K562 (cell line): ENCODE measurements at regions not wholly inside any gene's neighbourhood (a gene's known extent, or its start where the extent isn't known, plus 50 kb on each side); places are given as distances from the start of the nearest gene placed in this dataset.

Experiments
- ATAC-seq: fragments of 200-7000 bp; cut with Tn5 transposase; 3 replicates; pipeline ENCODE4 v1.9.1; 2020; ENCODE audit warnings: moderate library complexity
- BruUV-seq: library from RNA; stranded (reverse); fragments of 400-500 nt; replicated peaks from 2 replicates; lab custom pipeline; 2021; lab: Mats Ljungman, UMichigan
- CTCF ChIA-PET: fragments of 300-600 bp; formaldehyde crosslinking; extraction: SDS; loops from one replicate; lab custom pipeline; 2021; ENCODE audit warnings: low intra/inter-chr PET ratio; lab: Yijun Ruan, JAX
- POLR2A ChIA-PET: fragments of 300-600, 350-650 bp; sonication (Branson Sonifier 250); formaldehyde crosslinking; extraction: SDS; loops from one replicate; lab custom pipeline; 2021; ENCODE audit warnings: antibody characterized with exemption, inconsistent platforms; lab: Yijun Ruan, JAX
- DNase-seq, 4 experiments: peaks; one replicate each; pipeline versions ENCODE4 v3.0.0 to v3.0.0-alpha.2; 2011 to 2018; ENCODE audit warnings: low spot score in 3 of 4, mixed read lengths in 3 of 4; ENCODE audit errors: extremely low read depth in 1 of 4
- FAIRE-seq: peaks from 2 replicates; lab custom pipeline; 2011; peaks lifted over from hg19 to GRCh38; lab: Jason Lieb, UNC
- H2AFZ ChIP-seq: 2 replicates; pipeline ENCODE4 v1.6.0; 2011; ENCODE audit warnings: low read depth, low read length, control low read depth, inconsistent platforms
- H3K27ac ChIP-seq: fragments of 200-600 bp; 3 replicates; pipeline ENCODE4 v1.8.0; 2011; ENCODE audit warnings: low read depth, mild to moderate bottlenecking, control low read depth, inconsistent platforms, low read length, moderate library complexity, mixed read lengths; ENCODE audit errors: extremely low read depth
- H3K27me3 ChIP-seq, 2 experiments: fragments of 300-600 bp in 1 of 2; 2 replicates in 1 of 2; 3 replicates in 1 of 2; pipeline versions ENCODE4 v1.6.0 to v1.8.0; 2011; ENCODE audit warnings: inconsistent platforms in 2 of 2, low read length in 2 of 2, mild to moderate bottlenecking in 1 of 2, mixed read lengths in 1 of 2, moderate library complexity in 1 of 2; ENCODE audit not compliant: control insufficient read depth in 2 of 2, insufficient read depth in 2 of 2
- H3K36me3 ChIP-seq: fragments of 300-600 bp; 3 replicates; pipeline ENCODE4 v1.8.0; 2011; ENCODE audit warnings: mild to moderate bottlenecking, low read length, inconsistent platforms; ENCODE audit not compliant: control insufficient read depth, insufficient read depth
- H3K4me1 ChIP-seq, 2 experiments: fragments of 200-600 bp in 1 of 2; replicated peaks in 1 of 2; 2 replicates in 1 of 2; 3 replicates in 1 of 2; pipeline versions ENCODE4 v1.5.1 to v1.8.0; 2011; ENCODE audit warnings: inconsistent platforms in 2 of 2, low read length in 2 of 2, mild to moderate bottlenecking in 1 of 2, mixed read lengths in 1 of 2, moderate library complexity in 1 of 2; ENCODE audit not compliant: control insufficient read depth in 2 of 2, insufficient read depth in 2 of 2
- H3K4me2 ChIP-seq: 2 replicates; pipeline ENCODE4 v1.6.1; 2011; ENCODE audit warnings: low read length, control low read depth, inconsistent platforms, mixed read lengths; ENCODE audit not compliant: insufficient read depth
- H3K4me3 ChIP-seq: fragments of 200-600 bp; sonication (generic), shearing (Covaris generic); 2 replicates; pipeline ENCODE4 v1.5.1; 2016; ENCODE audit warnings: control low read depth, inconsistent platforms
- H3K79me2 ChIP-seq: fragments of 200-600 bp; 3 replicates; pipeline ENCODE4 v1.8.0; 2011; ENCODE audit warnings: low read length, inconsistent platforms; ENCODE audit not compliant: control insufficient read depth, insufficient read depth
- H3K9ac ChIP-seq, 2 experiments: 2 replicates each; pipeline versions ENCODE4 v1.6.0 to v1.6.1; 2011; ENCODE audit warnings: low read depth in 2 of 2, low read length in 2 of 2, control low read depth in 1 of 2, inconsistent platforms in 1 of 2, mild to moderate bottlenecking in 1 of 2, mixed read lengths in 1 of 2; ENCODE audit not compliant: insufficient read depth in 1 of 2
- H3K9me1 ChIP-seq: one replicate; pipeline ENCODE4 v1.6.0; 2011; ENCODE audit warnings: inconsistent platforms, mild to moderate bottlenecking, low read length, moderate library complexity; ENCODE audit not compliant: control insufficient read depth, insufficient read depth
- H3K9me3 ChIP-seq: replicated peaks from 2 replicates; pipeline ENCODE4 v1.5.1; 2011; ENCODE audit warnings: low read depth, low read length, inconsistent platforms; ENCODE audit not compliant: control insufficient read depth, insufficient read depth
- H4K20me1 ChIP-seq: replicated peaks from 2 replicates; pipeline ENCODE4 v1.6.1; 2011; ENCODE audit warnings: low read length, inconsistent platforms, mixed read lengths; ENCODE audit not compliant: control insufficient read depth, insufficient read depth
- DIDO1 ChIP-seq: fragments of 450-650 bp; IDR thresholded peaks from 2 replicates; pipeline ENCODE4 v1.6.1; 2016; ENCODE audit warnings: low read depth, missing biosample characterization, missing genetic modification characterization
- FOXJ3 ChIP-seq: sonication (generic); formaldehyde crosslinking; IDR thresholded peaks from 2 replicates; pipeline ENCODE4 v1.4.0; 2020; ENCODE audit warnings: mild to moderate bottlenecking, missing genetic modification reagents
- GTF2E2 ChIP-seq: fragments of 200-800 bp; sonication (Bioruptor generic); IDR thresholded peaks from 2 replicates; pipeline ENCODE4 v1.6.1; 2016; ENCODE audit warnings: missing genetic modification characterization, missing compliant biosample characterization
- HEY1 ChIP-seq: fragments of 250-450 bp; sonication (Bioruptor Pico); IDR thresholded peaks from 2 replicates; pipeline ENCODE4 v1.5.0; 2020; ENCODE audit warnings: mild to moderate bottlenecking, moderate library complexity, borderline replicate concordance
- KDM2B ChIP-seq: fragments of 250-450 bp; sonication (Bioruptor Pico); IDR thresholded peaks from 2 replicates; pipeline ENCODE4 v1.8.0; 2021; ENCODE audit warnings: mild to moderate bottlenecking, moderate library complexity
- KLF10 ChIP-seq: fragments of 250-450 bp; sonication (Bioruptor Pico); IDR thresholded peaks from 2 replicates; pipeline ENCODE4 v1.6.1; 2021; ENCODE audit warnings: matching md5 sums
- NFRKB ChIP-seq: fragments of 450-650 bp; IDR thresholded peaks from 2 replicates; pipeline ENCODE4 v1.6.1; 2016; ENCODE audit warnings: low read depth
- POU5F1 ChIP-seq: fragments of 150-350 bp; IDR thresholded peaks from 2 replicates; pipeline ENCODE4 v1.6.1; 2014; ENCODE audit warnings: borderline replicate concordance, low read length, low read depth, mild to moderate bottlenecking; ENCODE audit not compliant: partially characterized antibody
- RBFOX2 ChIP-seq: fragments of 200-400 bp; formaldehyde crosslinking; IDR thresholded peaks from 2 replicates; pipeline ENCODE4 v1.6.1; 2017; ENCODE audit warnings: low read depth, mild to moderate bottlenecking, low read length, moderate library complexity
- SETDB1 ChIP-seq: IDR thresholded peaks from one replicate; pipeline ENCODE4 v1.6.1; 2012; ENCODE audit warnings: low read length, control low read depth, inconsistent platforms
- SMARCA4 ChIP-seq: fragments of 450-650 bp; IDR thresholded peaks from 2 replicates; pipeline ENCODE4 v1.6.1; 2016
- SMARCC2 ChIP-seq: fragments of 450-650 bp; IDR thresholded peaks from 2 replicates; pipeline ENCODE4 v1.6.1; 2017; ENCODE audit warnings: antibody characterized with exemption, moderate library complexity, mild to moderate bottlenecking, low read depth
- SREBF1 ChIP-seq: fragments of 150-350 bp; IDR thresholded peaks from 2 replicates; pipeline ENCODE4 v1.6.1; 2014; ENCODE audit warnings: antibody characterized with exemption, low read depth, low read length, borderline replicate concordance
- TAF7 ChIP-seq: fragments of 450-650 bp; IDR thresholded peaks from 2 replicates; pipeline ENCODE4 v1.6.1; 2016; ENCODE audit warnings: missing genetic modification characterization, missing compliant biosample characterization
- ZBTB8A ChIP-seq: fragments of 450-650 bp; IDR thresholded peaks from 2 replicates; pipeline ENCODE4 v1.6.1; 2018; ENCODE audit warnings: mild to moderate bottlenecking, moderate library complexity; ENCODE audit not compliant: partially characterized antibody
- WGBS: fragments of 100-300 bp; shearing (Covaris generic); methylation state at CpG from one replicate; pipeline ENCODE4 v1.1.6; 2016; ENCODE audit warnings: low coverage, mixed read lengths; ENCODE audit not compliant: insufficient coverage; ENCODE audit errors: missing lambda C conversion rate; 5-methylcytosine and 5-hydroxymethylcytosine counted together
- in situ Hi-C: fragments of 300-500 bp; cut with MboI; formaldehyde crosslinking; loops from 4 replicates; pipeline ENCODE4 v1.15.0; 2018; ENCODE audit warnings: inconsistent platforms, mixed read lengths
- intact Hi-C: fragments of 100-400 bp; cut with micrococcal nuclease; formaldehyde crosslinking; loops from 2 replicates; pipeline ENCODE4 v1.14.2; 2022
- TF ChIP-seq, protein P1 (sequence below): IDR thresholded peaks from 2 replicates; pipeline ENCODE4 v1.6.1; 2016; ENCODE audit warnings: missing genetic modification characterization, missing compliant biosample characterization
- TF ChIP-seq, protein P2 (sequence below): sonication (generic); formaldehyde crosslinking; IDR thresholded peaks from 2 replicates; pipeline ENCODE4 v1.8.1; 2023; ENCODE audit warnings: mild to moderate bottlenecking, missing genetic modification reagents
- TF ChIP-seq, protein P3 (sequence below): fragments of 450-650 bp; IDR thresholded peaks from 2 replicates; pipeline ENCODE4 v1.6.1; 2016; ENCODE audit warnings: missing biosample characterization, missing genetic modification characterization

DNA sequence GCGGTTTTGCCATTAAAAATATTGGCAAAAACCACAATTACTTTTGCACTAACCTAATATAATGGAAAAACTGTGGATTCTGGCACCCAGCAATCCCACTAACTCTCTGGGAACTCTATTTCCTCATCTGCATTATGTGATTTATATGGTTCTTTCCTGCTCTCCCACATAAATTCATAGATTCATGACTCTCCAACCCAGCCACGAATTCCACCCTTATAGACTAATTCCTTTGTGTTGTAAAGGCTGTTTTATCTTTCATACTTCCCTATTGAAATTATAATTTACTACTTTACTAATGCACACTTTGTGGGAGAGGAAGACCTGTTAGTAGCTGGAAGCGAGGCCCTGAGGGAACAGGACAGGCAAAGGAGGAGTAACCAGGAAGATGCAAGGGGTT lies 88.4 kb upstream of the GNAO1 start:
- TF ChIP-seq RBFOX2 (no peak), DIDO1 (no peak), HEY1 (CRISPR knock-in tag) (no peak), ZBTB8A (no peak), POU5F1 (no peak), FOXJ3 (CRISPR knock-in tag) (no peak), SMARCC2 (no peak), SREBF1 (no peak), KDM2B (CRISPR knock-in tag) (no peak), GTF2E2 (tag) (no peak), TAF7 (tag) (no peak), SETDB1 (no peak), SMARCA4 (no peak), NFRKB (no peak), KLF10 (CRISPR knock-in tag) (no peak)
- TF ChIP-seq, protein P1, sequence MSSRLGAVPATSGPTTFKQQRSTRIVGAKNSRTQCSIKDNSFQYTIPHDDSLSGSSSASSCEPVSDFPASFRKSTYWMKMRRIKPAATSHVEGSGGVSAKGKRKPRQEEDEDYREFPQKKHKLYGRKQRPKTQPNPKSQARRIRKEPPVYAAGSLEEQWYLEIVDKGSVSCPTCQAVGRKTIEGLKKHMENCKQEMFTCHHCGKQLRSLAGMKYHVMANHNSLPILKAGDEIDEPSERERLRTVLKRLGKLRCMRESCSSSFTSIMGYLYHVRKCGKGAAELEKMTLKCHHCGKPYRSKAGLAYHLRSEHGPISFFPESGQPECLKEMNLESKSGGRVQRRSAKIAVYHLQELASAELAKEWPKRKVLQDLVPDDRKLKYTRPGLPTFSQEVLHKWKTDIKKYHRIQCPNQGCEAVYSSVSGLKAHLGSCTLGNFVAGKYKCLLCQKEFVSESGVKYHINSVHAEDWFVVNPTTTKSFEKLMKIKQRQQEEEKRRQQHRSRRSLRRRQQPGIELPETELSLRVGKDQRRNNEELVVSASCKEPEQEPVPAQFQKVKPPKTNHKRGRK (tag): no peak
- TF ChIP-seq, protein P2, sequence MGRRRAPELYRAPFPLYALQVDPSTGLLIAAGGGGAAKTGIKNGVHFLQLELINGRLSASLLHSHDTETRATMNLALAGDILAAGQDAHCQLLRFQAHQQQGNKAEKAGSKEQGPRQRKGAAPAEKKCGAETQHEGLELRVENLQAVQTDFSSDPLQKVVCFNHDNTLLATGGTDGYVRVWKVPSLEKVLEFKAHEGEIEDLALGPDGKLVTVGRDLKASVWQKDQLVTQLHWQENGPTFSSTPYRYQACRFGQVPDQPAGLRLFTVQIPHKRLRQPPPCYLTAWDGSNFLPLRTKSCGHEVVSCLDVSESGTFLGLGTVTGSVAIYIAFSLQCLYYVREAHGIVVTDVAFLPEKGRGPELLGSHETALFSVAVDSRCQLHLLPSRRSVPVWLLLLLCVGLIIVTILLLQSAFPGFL (CRISPR knock-in tag): no peak
- TF ChIP-seq, protein P3, sequence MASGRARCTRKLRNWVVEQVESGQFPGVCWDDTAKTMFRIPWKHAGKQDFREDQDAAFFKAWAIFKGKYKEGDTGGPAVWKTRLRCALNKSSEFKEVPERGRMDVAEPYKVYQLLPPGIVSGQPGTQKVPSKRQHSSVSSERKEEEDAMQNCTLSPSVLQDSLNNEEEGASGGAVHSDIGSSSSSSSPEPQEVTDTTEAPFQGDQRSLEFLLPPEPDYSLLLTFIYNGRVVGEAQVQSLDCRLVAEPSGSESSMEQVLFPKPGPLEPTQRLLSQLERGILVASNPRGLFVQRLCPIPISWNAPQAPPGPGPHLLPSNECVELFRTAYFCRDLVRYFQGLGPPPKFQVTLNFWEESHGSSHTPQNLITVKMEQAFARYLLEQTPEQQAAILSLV (tag): no peak
- TF ChIP-seq, all 486 proteins: peak for 0
- Histone ChIP-seq H3K27ac (no peak overlapping the region), H3K4me3 (no peak overlapping the region), H3K27me3 (peaks cover 0 to 2% of the 10 kb centered on the region in 2 experiments; a peak in 2 of 5 replicates), H3K9me3 (no peaks in the 10 kb centered on the region), H3K9me1 (no peaks in the 10 kb centered on the region), H3K4me1 (no peaks in the 10 kb centered on the region), H3K4me2 (no peak overlapping the region), H3K9ac (no peak overlapping the region), H3K79me2 (no peaks in the 10 kb centered on the region), H4K20me1 (no peaks in the 10 kb centered on the region), H2AFZ (no peak overlapping the region), H3K36me3 (no peaks in the 10 kb centered on the region)
- DNase-seq (no peak), ATAC-seq (no peak), FAIRE-seq (no peak)
- no TSS peak for BruUV-seq
- in situ Hi-C loops (no loop called here), intact Hi-C loops (no loop called here)
- ChIA-PET POLR2A (interaction anchor here (1.4 kb wide), 1 partner anchor 10 kb away, joined by 3 read pairs; no protein-coding TSS in a partner anchor), CTCF (no interaction called here)
- 3% methylated on average over 3 of the region's 3 CpGs for WGBS
